OCI-LY3 (cell line): ENCODE measurements at regions not wholly inside any gene's neighbourhood (a gene's known extent, or its start where the extent isn't known, plus 50 kb on each side); places are given as distances from the start of the nearest gene placed in this dataset.

Experiments
- H2AFZ ChIP-seq: fragments of 200-600, 300-600 bp; shearing (Covaris generic); 2 replicates; pipeline ENCODE4 v1.6.0; 2014; ENCODE audit warnings: antibody characterized with exemption, low read depth, low read length
- H3K27ac ChIP-seq: fragments of 200-600, 300-600 bp; sonication (generic); 2 replicates; pipeline ENCODE4 v1.5.1; 2014; ENCODE audit warnings: mild to moderate bottlenecking, low read length, moderate library complexity, mixed read lengths
- H3K27me3 ChIP-seq: fragments of 200-600, 300-600 bp; sonication (generic); 2 replicates; pipeline ENCODE4 v1.6.1; 2014; ENCODE audit warnings: low read depth, low read length, mixed read lengths
- H3K36me3 ChIP-seq: fragments of 200-600, 300-600 bp; sonication (generic); replicated peaks from 2 replicates; pipeline ENCODE3; 2014; ENCODE audit warnings: low read depth, low read length, mixed read lengths
- H3K4me1 ChIP-seq: fragments of 300-600, 200-600 bp; sonication (generic); 2 replicates; pipeline ENCODE4 v1.6.1; 2014; ENCODE audit warnings: low read length, mixed read lengths
- H3K4me2 ChIP-seq: fragments of 200-600, 300-600 bp; sonication (generic); 2 replicates; pipeline ENCODE4 v1.6.1; 2014; ENCODE audit warnings: low read length, mixed read lengths
- H3K4me3 ChIP-seq: fragments of 300-600, 200-600 bp; sonication (generic); 2 replicates; pipeline ENCODE4 v1.5.1; 2014; ENCODE audit warnings: antibody characterized with exemption, mild to moderate bottlenecking, low read length, moderate library complexity
- H3K79me2 ChIP-seq: fragments of 300-600, 200-600 bp; shearing (Covaris generic); 2 replicates; pipeline ENCODE4 v1.6.1; 2014; ENCODE audit warnings: mild to moderate bottlenecking, low read length, mixed read lengths
- H3K9ac ChIP-seq: fragments of 300-600, 200-600 bp; shearing (Covaris generic); 2 replicates; pipeline ENCODE4 v1.6.0; 2014; ENCODE audit warnings: mild to moderate bottlenecking, low read length, moderate library complexity
- H3K9me3 ChIP-seq: fragments of 200-600, 300-600 bp; shearing (Covaris generic); 2 replicates; pipeline ENCODE4 v1.6.1; 2014; ENCODE audit warnings: low read length, mixed read lengths; ENCODE audit not compliant: insufficient read depth
- H4K20me1 ChIP-seq: fragments of 200-600, 300-600 bp; sonication (generic); 2 replicates; pipeline ENCODE4 v1.6.1; 2016; ENCODE audit warnings: low read length, mixed read lengths; ENCODE audit not compliant: insufficient read depth
- EZH2phosphoT487 ChIP-seq: fragments of 200-600 bp; shearing (Covaris generic); IDR thresholded peaks from 2 replicates; pipeline ENCODE4 v1.6.1; 2018; ENCODE audit warnings: antibody characterized with exemption, mixed run types, low read depth
- TF ChIP-seq, protein P1 (sequence below): fragments of 200-600, 300-600 bp; sonication (generic); IDR thresholded peaks from 2 replicates; pipeline ENCODE4 v1.5.1; 2014; ENCODE audit warnings: antibody characterized with exemption, low read length, low read depth

DNA sequence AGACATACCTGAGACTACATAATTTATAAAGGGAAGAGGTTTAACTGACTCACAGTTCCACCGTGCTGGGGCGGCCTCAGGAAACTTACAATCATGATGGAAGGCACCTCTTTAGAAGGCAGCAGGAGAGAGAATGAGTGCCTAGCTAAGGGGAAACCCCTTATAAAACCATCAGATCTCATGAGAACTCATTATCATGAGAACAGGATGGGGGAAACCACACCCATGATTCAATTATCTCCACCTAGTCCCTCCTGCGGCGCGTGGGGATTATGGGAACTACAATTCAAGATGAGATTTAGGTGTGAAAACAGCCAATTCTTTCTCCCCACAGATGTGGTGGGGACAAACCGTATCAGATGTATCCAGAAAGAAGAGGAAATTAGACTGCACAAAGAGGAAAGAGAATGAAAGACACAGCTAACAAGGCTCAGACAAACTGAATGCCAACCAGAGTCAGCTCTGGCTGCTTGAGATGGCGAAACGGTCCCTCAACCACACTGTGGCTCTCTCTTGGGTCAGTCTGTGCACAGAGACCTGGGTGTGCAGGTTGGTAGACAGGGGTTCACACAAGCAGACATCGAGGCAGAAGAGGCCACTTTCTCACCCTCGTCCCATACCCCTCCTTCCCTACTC lies 375.6 kb downstream of the SFMBT2 start:
- Histone ChIP-seq H3K9me3 (no peaks in the 10 kb centered on the region), H2AFZ (no peak overlapping the region), H3K9ac (no peak overlapping the region), H3K4me2 (no peak overlapping the region), H3K4me3 (no peak overlapping the region), H3K36me3 (no peaks in the 10 kb centered on the region), H3K4me1 (no peaks in the 10 kb centered on the region), H4K20me1 (no peaks in the 10 kb centered on the region), H3K79me2 (no peaks in the 10 kb centered on the region), H3K27me3 (no peaks in the 10 kb centered on the region), H3K27ac (no peak overlapping the region)
- TF ChIP-seq, protein P1, sequence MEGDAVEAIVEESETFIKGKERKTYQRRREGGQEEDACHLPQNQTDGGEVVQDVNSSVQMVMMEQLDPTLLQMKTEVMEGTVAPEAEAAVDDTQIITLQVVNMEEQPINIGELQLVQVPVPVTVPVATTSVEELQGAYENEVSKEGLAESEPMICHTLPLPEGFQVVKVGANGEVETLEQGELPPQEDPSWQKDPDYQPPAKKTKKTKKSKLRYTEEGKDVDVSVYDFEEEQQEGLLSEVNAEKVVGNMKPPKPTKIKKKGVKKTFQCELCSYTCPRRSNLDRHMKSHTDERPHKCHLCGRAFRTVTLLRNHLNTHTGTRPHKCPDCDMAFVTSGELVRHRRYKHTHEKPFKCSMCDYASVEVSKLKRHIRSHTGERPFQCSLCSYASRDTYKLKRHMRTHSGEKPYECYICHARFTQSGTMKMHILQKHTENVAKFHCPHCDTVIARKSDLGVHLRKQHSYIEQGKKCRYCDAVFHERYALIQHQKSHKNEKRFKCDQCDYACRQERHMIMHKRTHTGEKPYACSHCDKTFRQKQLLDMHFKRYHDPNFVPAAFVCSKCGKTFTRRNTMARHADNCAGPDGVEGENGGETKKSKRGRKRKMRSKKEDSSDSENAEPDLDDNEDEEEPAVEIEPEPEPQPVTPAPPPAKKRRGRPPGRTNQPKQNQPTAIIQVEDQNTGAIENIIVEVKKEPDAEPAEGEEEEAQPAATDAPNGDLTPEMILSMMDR = no peak
- TF ChIP-seq EZH2phosphoT487 = no peak

DNA sequence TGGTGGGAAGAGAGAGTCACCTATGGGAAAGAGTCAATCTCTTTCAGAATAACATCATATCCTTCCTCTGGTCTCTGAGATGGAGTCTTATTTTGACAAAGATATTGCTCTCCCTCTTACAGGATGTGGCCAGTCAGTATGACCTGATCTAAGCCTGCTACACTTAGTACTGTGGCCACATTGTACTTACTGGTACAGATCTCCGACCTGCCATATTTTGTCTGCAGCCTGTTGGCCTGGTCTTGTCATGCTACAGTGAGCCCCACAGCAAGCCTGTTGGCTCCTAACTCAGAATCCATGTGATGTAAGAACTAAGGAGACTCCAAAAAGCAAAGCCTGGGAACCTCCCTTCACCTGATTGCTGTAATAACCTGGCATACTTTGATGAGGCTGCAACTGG lies 377.8 kb downstream of the SFMBT2 start:
- Histone ChIP-seq H3K27me3 (no peaks in the 10 kb centered on the region), H3K4me2 (no peak overlapping the region), H3K79me2 (no peaks in the 10 kb centered on the region), H3K36me3 (no peaks in the 10 kb centered on the region), H4K20me1 (no peaks in the 10 kb centered on the region), H3K9me3 (no peaks in the 10 kb centered on the region), H3K9ac (no peak overlapping the region), H3K4me1 (no peaks in the 10 kb centered on the region), H3K4me3 (no peak overlapping the region), H3K27ac (no peak overlapping the region), H2AFZ (no peak overlapping the region)
- no peak for TF ChIP-seq EZH2phosphoT487
- TF ChIP-seq, protein P1 = no peak

DNA sequence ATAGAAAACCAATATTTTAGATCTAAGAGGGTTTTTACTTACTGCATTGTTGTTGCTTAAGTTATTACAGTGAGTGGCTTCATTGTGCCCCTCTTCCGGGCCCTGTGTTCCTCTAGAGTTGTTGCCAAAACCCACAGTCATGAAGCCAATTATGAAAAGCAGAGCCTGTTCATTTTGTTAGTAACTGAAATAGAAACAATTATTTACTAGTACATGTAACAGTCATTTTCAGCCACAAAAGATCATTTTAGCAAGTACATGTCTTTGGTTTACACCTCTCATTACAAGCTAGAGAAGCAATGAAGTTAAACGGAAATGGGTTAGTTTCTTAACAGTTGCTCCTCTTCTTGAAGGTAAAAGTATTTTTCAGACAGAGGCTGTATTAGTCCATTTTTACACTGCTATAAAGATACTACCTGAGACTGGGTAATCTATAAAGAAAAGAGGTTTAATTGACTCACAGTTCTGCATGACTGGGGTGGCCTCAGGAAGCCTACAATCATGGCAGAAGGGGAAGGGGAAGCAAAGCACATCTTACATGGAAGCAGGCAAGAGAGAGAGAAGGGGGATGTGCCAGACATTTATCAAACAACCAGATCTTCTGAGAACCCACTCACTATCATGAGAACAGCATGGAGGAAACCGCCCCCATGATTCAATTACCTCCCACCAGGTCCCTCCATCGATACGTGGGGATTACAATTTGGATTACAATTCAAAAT lies 380.5 kb downstream of the SFMBT2 start:
- H3K36me3 ChIP-seq = no peaks in the 10 kb centered on the region
- no peak overlapping the region for H2AFZ ChIP-seq
- no peak overlapping the region for H3K4me3 ChIP-seq
- no peaks in the 10 kb centered on the region for H3K27me3 ChIP-seq
- H3K9ac ChIP-seq = no peak overlapping the region
- no peaks in the 10 kb centered on the region for H3K9me3 ChIP-seq
- no peak overlapping the region for H3K27ac ChIP-seq
- H3K4me1 ChIP-seq = no peaks in the 10 kb centered on the region
- no peaks in the 10 kb centered on the region for H4K20me1 ChIP-seq
- H3K79me2 ChIP-seq = no peaks in the 10 kb centered on the region
- TF ChIP-seq, protein P1 = no peak
- TF ChIP-seq EZH2phosphoT487 = no peak
- H3K4me2 ChIP-seq = no peak overlapping the region

DNA sequence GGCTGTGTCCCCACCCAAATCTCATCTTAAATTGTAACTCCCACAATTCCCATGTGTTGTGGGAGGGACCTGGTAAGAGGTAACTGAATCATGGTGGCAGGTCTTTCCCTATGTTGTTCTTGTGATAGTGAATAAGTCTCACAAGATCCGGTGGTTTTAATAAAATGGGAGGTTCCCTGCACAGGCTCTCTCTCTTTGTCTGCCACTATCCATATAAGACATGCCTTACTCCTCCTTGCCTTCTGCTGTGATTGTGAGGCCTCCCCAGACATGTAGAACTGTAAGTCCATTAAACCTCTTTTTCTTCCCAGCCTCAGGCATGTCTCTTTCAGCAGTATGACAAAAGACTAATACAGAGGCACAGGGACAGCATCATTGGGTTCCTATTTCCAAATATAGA lies 381.2 kb downstream of the SFMBT2 start:
- no peak overlapping the region for H3K4me2 ChIP-seq
- H2AFZ ChIP-seq = no peak overlapping the region

More for the DNA sequence above, 381.2 kb downstream of the SFMBT2 start:
- Histone ChIP-seq H4K20me1 (no peaks in the 10 kb centered on the region), H3K27me3 (no peaks in the 10 kb centered on the region), H3K4me1 (no peaks in the 10 kb centered on the region), H3K4me3 (no peak overlapping the region), H3K9ac (no peak overlapping the region), H3K27ac (no peak overlapping the region), H3K36me3 (no peaks in the 10 kb centered on the region), H3K79me2 (no peaks in the 10 kb centered on the region), H3K9me3 (no peaks in the 10 kb centered on the region)
- no peak for TF ChIP-seq EZH2phosphoT487
- TF ChIP-seq, protein P1 = no peak
